ENCODE measurements at regions not wholly inside any gene's neighbourhood (a gene's known extent, or its start where the extent isn't known, plus 50 kb on each side); places are given as distances from the start of the nearest gene placed in this dataset.
A peak's percentile ranks its signal among the peaks of the same experiment; 100 is the strongest.
"Not testable (repeated sequence)": the region's sequence is repeated elsewhere in the genome, so short reads cannot be mapped to it uniquely, and the experiment has no call there.

DNA sequence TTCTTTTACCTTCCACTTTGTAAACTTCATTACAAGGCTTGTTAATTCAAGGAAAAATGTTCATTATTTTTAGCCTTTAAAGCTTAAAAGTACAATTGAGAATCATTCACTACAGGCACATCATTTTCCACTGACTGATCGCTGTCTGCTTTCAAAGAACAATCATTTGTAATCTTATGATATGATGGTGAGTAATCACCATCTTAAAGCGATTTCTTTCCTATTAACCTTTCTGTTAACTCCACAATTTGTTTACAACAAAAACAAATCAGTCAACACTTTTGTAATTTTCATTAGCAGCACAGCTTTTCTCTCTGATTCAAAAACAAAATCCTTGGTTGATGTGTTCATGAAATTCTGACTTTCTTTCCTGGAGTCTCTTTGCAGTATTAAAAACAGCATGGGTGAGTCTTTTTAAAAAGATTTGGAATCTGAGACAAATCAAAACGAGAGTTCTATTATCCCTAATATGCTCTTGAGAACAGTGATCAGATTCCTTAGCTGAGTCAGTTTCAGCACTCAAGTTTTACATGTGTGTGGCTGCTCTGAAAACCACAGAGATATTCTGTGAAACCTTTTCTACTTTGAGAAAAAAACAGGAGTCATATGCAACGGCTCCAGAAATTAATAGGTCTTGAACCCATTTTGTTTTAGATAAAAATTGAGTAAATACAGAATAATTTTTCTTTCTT is 145.8 kb upstream of the TMPRSS15 start:
- H3K27ac ChIP-seq = no peak overlapping the region
- TF ChIP-seq, protein P1, sequence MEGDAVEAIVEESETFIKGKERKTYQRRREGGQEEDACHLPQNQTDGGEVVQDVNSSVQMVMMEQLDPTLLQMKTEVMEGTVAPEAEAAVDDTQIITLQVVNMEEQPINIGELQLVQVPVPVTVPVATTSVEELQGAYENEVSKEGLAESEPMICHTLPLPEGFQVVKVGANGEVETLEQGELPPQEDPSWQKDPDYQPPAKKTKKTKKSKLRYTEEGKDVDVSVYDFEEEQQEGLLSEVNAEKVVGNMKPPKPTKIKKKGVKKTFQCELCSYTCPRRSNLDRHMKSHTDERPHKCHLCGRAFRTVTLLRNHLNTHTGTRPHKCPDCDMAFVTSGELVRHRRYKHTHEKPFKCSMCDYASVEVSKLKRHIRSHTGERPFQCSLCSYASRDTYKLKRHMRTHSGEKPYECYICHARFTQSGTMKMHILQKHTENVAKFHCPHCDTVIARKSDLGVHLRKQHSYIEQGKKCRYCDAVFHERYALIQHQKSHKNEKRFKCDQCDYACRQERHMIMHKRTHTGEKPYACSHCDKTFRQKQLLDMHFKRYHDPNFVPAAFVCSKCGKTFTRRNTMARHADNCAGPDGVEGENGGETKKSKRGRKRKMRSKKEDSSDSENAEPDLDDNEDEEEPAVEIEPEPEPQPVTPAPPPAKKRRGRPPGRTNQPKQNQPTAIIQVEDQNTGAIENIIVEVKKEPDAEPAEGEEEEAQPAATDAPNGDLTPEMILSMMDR (conservative IDR thresholded peaks at IDR 0.05) = no peak
- TF ChIP-seq ZFX (IDR thresholded peaks at IDR 0.05) = no peak

DNA sequence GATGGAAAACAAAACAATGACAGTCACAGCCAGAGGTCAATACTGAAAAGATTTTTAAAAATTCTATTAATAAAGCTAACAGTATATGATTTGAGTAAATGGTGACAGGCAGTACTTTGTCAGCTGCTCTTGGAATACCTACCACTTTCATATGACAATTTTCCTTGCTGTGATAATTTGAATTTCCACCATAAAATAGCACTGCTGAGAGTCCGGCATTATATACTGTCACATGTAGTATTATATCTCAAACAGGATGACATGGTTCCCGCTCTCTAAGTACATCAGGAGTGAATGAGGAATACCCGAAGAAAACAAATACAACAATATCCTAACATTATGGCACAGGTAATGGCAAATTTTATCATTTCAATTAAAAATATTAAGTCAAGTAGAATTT is 146.8 kb upstream of the TMPRSS15 start:
- no peak overlapping the region for H3K27ac ChIP-seq
- TF ChIP-seq ZFX (IDR thresholded peaks at IDR 0.05) = no peak
- TF ChIP-seq, protein P1 (conservative IDR thresholded peaks at IDR 0.05) = no peak

DNA sequence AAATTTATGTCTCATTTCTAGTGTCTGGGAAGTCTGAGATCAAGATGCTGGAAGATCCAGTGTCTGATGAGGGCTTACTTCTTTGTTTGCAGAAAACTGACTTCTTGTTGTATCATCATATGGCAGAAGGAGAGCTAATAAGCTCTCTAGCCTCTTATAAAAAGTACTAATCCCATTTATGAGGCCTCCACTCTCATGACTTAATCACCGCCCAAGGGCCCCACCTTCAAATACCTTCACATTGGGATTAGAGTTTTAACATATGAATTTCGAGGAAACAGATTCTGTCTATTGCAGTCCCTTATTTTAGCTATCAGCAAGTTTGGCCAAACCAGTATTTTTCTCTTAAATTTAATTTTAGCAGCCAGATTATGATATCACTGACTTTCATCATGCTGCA is 150.2 kb upstream of the TMPRSS15 start:
- H3K27ac ChIP-seq = no peak overlapping the region
- TF ChIP-seq, protein P1 (conservative IDR thresholded peaks at IDR 0.05) = no peak
- TF ChIP-seq ZFX (IDR thresholded peaks at IDR 0.05) = no peak

DNA sequence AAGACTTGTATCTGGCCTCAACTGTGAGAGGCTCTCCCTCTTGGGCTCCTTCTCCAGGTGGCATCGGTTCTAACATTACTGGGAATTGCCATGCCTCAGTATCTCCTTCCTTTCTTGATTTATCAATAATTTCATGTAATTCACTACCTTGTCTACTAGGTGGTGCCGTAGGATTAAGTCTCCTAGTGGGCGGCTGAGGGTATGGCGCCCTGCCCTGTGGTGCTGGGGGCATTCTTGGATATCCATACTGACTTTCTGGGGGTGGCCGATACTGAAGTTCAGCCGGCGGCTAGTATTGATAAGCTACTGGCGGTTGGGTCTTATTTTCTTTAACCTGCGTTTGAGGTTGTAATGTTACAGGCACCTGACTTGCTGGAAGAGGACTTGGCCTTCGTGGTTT is 164.2 kb upstream of the TMPRSS15 start:
- TF ChIP-seq, protein P1 (conservative IDR thresholded peaks at IDR 0.05) = peak; percentile 27

DNA sequence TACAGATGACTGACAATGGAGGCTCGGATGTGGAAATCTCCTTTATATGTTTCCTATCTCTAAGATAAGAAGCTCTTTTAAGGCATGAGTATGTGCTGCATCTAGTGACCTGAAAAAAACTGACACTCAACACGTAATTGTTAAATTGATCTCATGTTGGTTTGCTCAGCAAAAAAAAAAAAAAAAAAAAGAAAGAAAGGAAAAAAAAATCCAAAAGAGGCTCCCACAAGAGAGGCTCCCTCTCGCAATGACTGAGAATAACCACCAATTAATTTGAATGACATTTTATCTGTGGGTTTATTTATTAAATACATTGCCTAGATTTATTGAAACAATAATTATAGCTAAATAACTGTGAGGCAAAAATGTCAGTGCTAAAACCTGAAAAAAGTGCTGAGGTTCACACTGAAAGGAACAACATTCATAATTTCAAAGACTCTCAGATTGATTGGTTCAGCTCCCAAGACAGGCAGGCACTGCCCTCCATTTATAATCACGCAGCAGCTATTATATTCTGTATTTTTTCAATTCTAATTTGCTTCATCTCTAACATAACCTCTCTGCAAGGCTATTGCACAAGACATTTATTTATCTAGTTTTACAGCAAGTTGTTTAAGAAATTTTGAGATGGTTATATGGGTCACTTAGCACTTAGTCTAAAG is 184.5 kb upstream of the TMPRSS15 start:
- no peak for TF ChIP-seq ZFX (IDR thresholded peaks at IDR 0.05)
- TF ChIP-seq, protein P1 (conservative IDR thresholded peaks at IDR 0.05) = no peak
- no peak overlapping the region for H3K27ac ChIP-seq

More for the DNA sequence above, 164.2 kb upstream of the TMPRSS15 start:
- not testable (repeated sequence) for H3K27ac ChIP-seq

DNA sequence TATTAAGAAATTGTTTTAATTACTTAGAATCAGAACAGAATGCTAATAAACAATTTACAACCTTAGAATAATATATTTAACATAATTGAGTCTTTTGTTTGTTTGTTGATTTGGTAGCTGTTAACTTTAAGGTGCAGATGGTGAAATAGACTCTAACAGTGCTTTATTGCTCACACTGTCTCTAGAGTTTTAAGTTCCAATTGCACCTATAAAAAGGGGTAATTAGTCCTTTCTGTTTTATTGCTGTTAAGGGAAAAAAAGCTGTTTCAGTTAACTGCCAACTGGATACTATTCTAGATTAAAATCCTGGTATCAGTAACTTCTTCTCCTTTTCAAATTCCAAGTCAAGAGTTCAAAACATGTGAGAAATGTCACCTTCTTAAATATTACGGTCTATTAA is 197.6 kb upstream of the TMPRSS15 start:
- H3K27ac ChIP-seq = no peak overlapping the region
- TF ChIP-seq, protein P1 (conservative IDR thresholded peaks at IDR 0.05) = no peak
- no peak for TF ChIP-seq ZFX (IDR thresholded peaks at IDR 0.05)

DNA sequence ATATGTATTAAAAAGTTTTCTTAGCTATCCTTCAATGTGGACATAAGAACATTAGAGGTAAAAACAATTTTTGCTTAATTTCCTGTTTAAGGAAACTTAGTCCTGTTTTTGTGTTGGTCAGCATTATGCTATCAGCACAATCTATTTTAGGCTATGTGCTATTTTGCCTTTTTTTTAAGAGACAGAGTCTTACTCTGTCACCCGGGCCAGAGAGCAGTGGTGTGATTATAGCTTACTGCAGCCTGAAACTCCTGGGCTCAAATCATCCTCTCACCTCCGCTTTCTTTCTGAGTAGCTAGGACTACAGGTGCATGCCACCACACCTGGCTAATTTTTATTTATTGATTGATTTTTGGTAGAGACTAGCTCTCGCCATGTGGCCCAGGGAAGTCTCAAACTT is 199.1 kb upstream of the TMPRSS15 start:
- no peak overlapping the region for H3K27ac ChIP-seq

More for the DNA sequence above, 199.1 kb upstream of the TMPRSS15 start:
- no peak for TF ChIP-seq ZFX (IDR thresholded peaks at IDR 0.05)
- TF ChIP-seq, protein P1 (conservative IDR thresholded peaks at IDR 0.05) = no peak
